IMR-90 (cell line): ENCODE measurements at regions not wholly inside any gene's neighbourhood (a gene's known extent, or its start where the extent isn't known, plus 50 kb on each side); places are given as distances from the start of the nearest gene placed in this dataset.

ENCODE experiments used
- ATAC-seq: fragments of 200-7000 bp; cut with Tn5 transposase; 2 replicates; pipeline ENCODE4 v1.9.1; 2020; ENCODE audit warnings: low read depth, mild to moderate bottlenecking, moderate library complexity
- BruUV-seq: library from RNA; stranded (reverse); fragments of 400-500 nt; replicated peaks from 2 replicates; lab custom pipeline; 2021; lab: Mats Ljungman, UMichigan
- CTCF ChIA-PET: fragments of 300-600 bp; formaldehyde crosslinking; extraction: SDS; loops from one replicate; lab custom pipeline; 2021; ENCODE audit warnings: antibody characterized with exemption; lab: Yijun Ruan, JAX
- POLR2A ChIA-PET: fragments of 300-600 bp; sonication (Branson Sonifier 250); formaldehyde crosslinking; loops from one replicate; lab custom pipeline; 2022; ENCODE audit warnings: antibody characterized with exemption; ENCODE audit not compliant: unreplicated experiment; lab: Charles Lee
- DNase-seq: peaks from one replicate; pipeline ENCODE4 v3.0.0; 2013
- H2AFZ ChIP-seq: replicated peaks from 2 replicates; pipeline ENCODE3; 2013; ENCODE audit warnings: low read length, mild to moderate bottlenecking; ENCODE audit not compliant: poor library complexity
- H2AK5ac ChIP-seq: 2 replicates; pipeline ENCODE4 v1.6.1; 2013; ENCODE audit warnings: low read depth, low read length, inconsistent platforms
- H2AK9ac ChIP-seq: replicated peaks from 2 replicates; pipeline ENCODE3; 2013; ENCODE audit warnings: mild to moderate bottlenecking, low read depth, low read length, moderate library complexity; ENCODE audit not compliant: poor library complexity
- H2BK120ac ChIP-seq: 2 replicates; pipeline ENCODE4 v1.6.1; 2013; ENCODE audit warnings: low read depth, low read length, inconsistent platforms
- H2BK15ac ChIP-seq: 3 replicates; pipeline ENCODE4 v1.6.1; 2013; ENCODE audit warnings: low read depth, low read length, inconsistent platforms
- H2BK20ac ChIP-seq: 2 replicates; pipeline ENCODE4 v1.6.1; 2013; ENCODE audit warnings: low read depth, mild to moderate bottlenecking, inconsistent platforms, low read length, moderate library complexity
- H2BK5ac ChIP-seq: 2 replicates; pipeline ENCODE4 v1.6.1; 2013; ENCODE audit warnings: mild to moderate bottlenecking, low read depth, low read length, inconsistent platforms; ENCODE audit not compliant: poor library complexity, severe bottlenecking
- H3K14ac ChIP-seq: replicated peaks from 2 replicates; pipeline ENCODE4 v1.6.1; 2013; ENCODE audit warnings: low read depth, low read length, inconsistent platforms
- H3K18ac ChIP-seq: 2 replicates; pipeline ENCODE4 v1.6.1; 2013; ENCODE audit warnings: low read depth, low read length, control low read depth
- H3K23ac ChIP-seq: 2 replicates; pipeline ENCODE4 v1.6.1; 2013; ENCODE audit warnings: low read depth, low read length, inconsistent platforms
- H3K27ac ChIP-seq: 2 replicates; pipeline ENCODE4 v1.5.1; 2013; ENCODE audit warnings: mild to moderate bottlenecking, control low read depth, low read length; ENCODE audit not compliant: insufficient read depth
- H3K27me3 ChIP-seq: 2 replicates; pipeline ENCODE4 v1.6.1; 2013; ENCODE audit warnings: low read length; ENCODE audit not compliant: control insufficient read depth, insufficient read depth
- H3K36me3 ChIP-seq: 2 replicates; pipeline ENCODE4 v1.6.1; 2013; ENCODE audit warnings: low read length, mixed read lengths; ENCODE audit not compliant: control insufficient read depth, insufficient read depth
- H3K4ac ChIP-seq: 2 replicates; pipeline ENCODE4 v1.6.1; 2013; ENCODE audit warnings: low read depth, low read length, inconsistent platforms
- H3K4me1 ChIP-seq: 2 replicates; pipeline ENCODE4 v1.6.1; 2013; ENCODE audit warnings: low read length, mixed read lengths; ENCODE audit not compliant: control insufficient read depth, insufficient read depth
- H3K4me2 ChIP-seq: 2 replicates; pipeline ENCODE4 v1.6.1; 2013; ENCODE audit warnings: low read depth, mild to moderate bottlenecking, control low read depth, low read length, moderate library complexity
- H3K4me3 ChIP-seq: 2 replicates; pipeline ENCODE4 v1.5.1; 2013; ENCODE audit warnings: low read depth, mild to moderate bottlenecking, control low read depth, low read length, moderate library complexity; ENCODE audit not compliant: insufficient read depth
- H3K56ac ChIP-seq: 2 replicates; pipeline ENCODE4 v1.6.1; 2013; ENCODE audit warnings: low read length, inconsistent platforms; ENCODE audit not compliant: insufficient read depth; ENCODE audit errors: extremely low read depth
- H3K79me1 ChIP-seq, 2 experiments: 2 replicates each; pipeline ENCODE4 v1.6.1; 2013; ENCODE audit warnings: low read length in 2 of 2, inconsistent platforms in 1 of 2, low read depth in 1 of 2
- H3K9ac ChIP-seq: 2 replicates; pipeline ENCODE4 v1.6.1; 2013; ENCODE audit warnings: low read depth, low read length, control low read depth
- H3K9me1 ChIP-seq: 2 replicates; pipeline ENCODE4 v1.6.1; 2013; ENCODE audit warnings: low read length, inconsistent platforms; ENCODE audit not compliant: insufficient read depth
- H3K9me3 ChIP-seq: 2 replicates; pipeline ENCODE4 v1.6.1; 2013; ENCODE audit warnings: low read length; ENCODE audit not compliant: control insufficient read depth, insufficient read depth
- H4K20me1 ChIP-seq: 2 replicates; pipeline ENCODE4 v1.6.1; 2013; ENCODE audit warnings: low read length, inconsistent platforms; ENCODE audit not compliant: insufficient read depth
- H4K5ac ChIP-seq: 2 replicates; pipeline ENCODE4 v1.6.1; 2013; ENCODE audit warnings: mild to moderate bottlenecking, low read depth, low read length, control low read depth
- H4K8ac ChIP-seq, 2 experiments: 2 replicates each; pipeline ENCODE4 v1.6.1; 2013; ENCODE audit warnings: low read depth in 2 of 2, low read length in 2 of 2, control low read depth in 1 of 2, inconsistent platforms in 1 of 2
- H4K91ac ChIP-seq: 2 replicates; pipeline ENCODE4 v1.6.1; 2013; ENCODE audit warnings: low read depth, low read length, inconsistent platforms; ENCODE audit not compliant: insufficient read depth
- FOS ChIP-seq: fragments of 150-350 bp; IDR thresholded peaks from 2 replicates; pipeline ENCODE4 v1.6.1; 2016; ENCODE audit warnings: low read depth, low read length
- MAFK ChIP-seq: IDR thresholded peaks from 2 replicates; pipeline ENCODE4 v1.6.1; 2012; ENCODE audit warnings: low read depth, low read length, improper control_type of control experiment
- MXI1 ChIP-seq: IDR thresholded peaks from 2 replicates; pipeline ENCODE4 v1.6.1; 2012; ENCODE audit warnings: low read depth, mild to moderate bottlenecking, low read length, moderate library complexity, borderline replicate concordance
- NFE2L2 ChIP-seq: fragments of 150-350 bp; IDR thresholded peaks from 2 replicates; pipeline ENCODE4 v1.6.1; 2016; ENCODE audit warnings: low read depth, mild to moderate bottlenecking, low read length
- RAD21 ChIP-seq: IDR thresholded peaks from 2 replicates; pipeline ENCODE4 v1.6.1; 2012; ENCODE audit warnings: low read length, improper control_type of control experiment
- RCOR1 ChIP-seq: IDR thresholded peaks from 2 replicates; pipeline ENCODE4 v1.6.1; 2012; ENCODE audit warnings: mild to moderate bottlenecking, low read length, improper control_type of control experiment; ENCODE audit not compliant: insufficient replicate concordance
- RFX5 ChIP-seq: IDR thresholded peaks from 2 replicates; pipeline ENCODE4 v1.8.0; 2012; ENCODE audit warnings: low read depth, mild to moderate bottlenecking, low read length, moderate library complexity
- WGBS, 2 experiments: methylation state at CpG; one replicate each; pipeline versions ENCODE4 v1.1.5 to v1.1.7; 2013; ENCODE audit warnings: missing lambda C conversion rate in 2 of 2; ENCODE audit not compliant: insufficient read length in 1 of 2; ENCODE audit errors: extremely low coverage in 2 of 2; 5-methylcytosine and 5-hydroxymethylcytosine counted together
- dilution Hi-C: fragments of 300-500 bp; cut with HindIII; formaldehyde crosslinking; loops from one replicate; pipeline ENCODE4 v1.14.3; 2018; ENCODE audit warnings: low sequenced_read_pairs; ENCODE audit not compliant: unreplicated experiment
- in situ Hi-C: fragments of 300-500 bp; cut with MboI; formaldehyde crosslinking; loops from 3 replicates; pipeline ENCODE4 v1.14.3; 2019; ENCODE audit warnings: low sequenced_read_pairs, inconsistent platforms, mixed read lengths
- intact Hi-C: fragments of 100-400 bp; cut with micrococcal nuclease; formaldehyde crosslinking; loops from 2 replicates; pipeline ENCODE4 v1.10.0; 2022
- TF ChIP-seq, protein P1 (sequence below): conservative IDR thresholded peaks from 2 replicates; pipeline ENCODE4 v1.5.1; 2012; ENCODE audit warnings: mild to moderate bottlenecking, low read depth, low read length, improper control_type of control experiment

DNA sequence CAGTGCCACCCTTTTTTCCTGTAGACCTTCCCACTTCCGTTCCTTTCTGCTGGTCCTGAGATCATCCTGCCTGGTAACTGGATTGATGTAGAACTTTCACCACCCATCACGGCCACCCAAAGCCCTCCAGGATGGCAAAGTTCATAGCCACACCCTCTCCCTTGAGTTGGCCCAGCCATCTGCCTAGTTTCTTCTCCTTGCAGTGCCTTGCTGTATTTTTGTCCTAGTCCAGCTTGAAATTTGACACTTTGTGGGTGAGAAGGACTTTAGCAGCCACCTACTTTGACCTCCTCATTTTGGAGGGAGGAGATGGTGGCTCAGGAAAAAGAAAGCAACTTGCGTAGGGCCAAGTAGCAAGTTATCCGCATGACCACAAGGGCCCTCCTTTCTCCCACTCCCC is 140.7 kb downstream of the BUB3 start:
- Histone ChIP-seq H2BK15ac (no peak overlapping the region), H2BK20ac (no peak overlapping the region), H2AK5ac (no peak overlapping the region), H3K27ac (no peak overlapping the region), H3K4me3 (no peak overlapping the region), H3K18ac (no peak overlapping the region), H3K27me3 (no peaks in the 10 kb centered on the region), H3K79me1 (no peaks in the 10 kb centered on the region), H3K9me3 (peaks cover 16% of the 10 kb centered on the region), H3K14ac (no peak overlapping the region), H2BK5ac (no peak overlapping the region), H3K36me3 (no peaks in the 10 kb centered on the region), H3K9ac (no peak overlapping the region), H3K4me2 (no peak overlapping the region), H4K20me1 (no peaks in the 10 kb centered on the region), H2AFZ (no peak overlapping the region), H3K9me1 (no peaks in the 10 kb centered on the region), H4K91ac (no peak overlapping the region), H2AK9ac (no peak overlapping the region), H2BK120ac (no peak overlapping the region), H3K4me1 (no peaks in the 10 kb centered on the region), H3K23ac (no peak overlapping the region), H4K8ac (no peak overlapping the region), H3K4ac (no peak overlapping the region), H4K5ac (no peak overlapping the region), H3K56ac (no peak overlapping the region)
- no CpG with 5 or more reads among the region's 4 CpGs for WGBS, 2 experiments
- POLR2A ChIA-PET = no interaction called here
- TF ChIP-seq NFE2L2 (no peak), RAD21 (no peak), MAFK (no peak), FOS (no peak), MXI1 (no peak), RFX5 (no peak), RCOR1 (no peak)
- TF ChIP-seq, protein P1, sequence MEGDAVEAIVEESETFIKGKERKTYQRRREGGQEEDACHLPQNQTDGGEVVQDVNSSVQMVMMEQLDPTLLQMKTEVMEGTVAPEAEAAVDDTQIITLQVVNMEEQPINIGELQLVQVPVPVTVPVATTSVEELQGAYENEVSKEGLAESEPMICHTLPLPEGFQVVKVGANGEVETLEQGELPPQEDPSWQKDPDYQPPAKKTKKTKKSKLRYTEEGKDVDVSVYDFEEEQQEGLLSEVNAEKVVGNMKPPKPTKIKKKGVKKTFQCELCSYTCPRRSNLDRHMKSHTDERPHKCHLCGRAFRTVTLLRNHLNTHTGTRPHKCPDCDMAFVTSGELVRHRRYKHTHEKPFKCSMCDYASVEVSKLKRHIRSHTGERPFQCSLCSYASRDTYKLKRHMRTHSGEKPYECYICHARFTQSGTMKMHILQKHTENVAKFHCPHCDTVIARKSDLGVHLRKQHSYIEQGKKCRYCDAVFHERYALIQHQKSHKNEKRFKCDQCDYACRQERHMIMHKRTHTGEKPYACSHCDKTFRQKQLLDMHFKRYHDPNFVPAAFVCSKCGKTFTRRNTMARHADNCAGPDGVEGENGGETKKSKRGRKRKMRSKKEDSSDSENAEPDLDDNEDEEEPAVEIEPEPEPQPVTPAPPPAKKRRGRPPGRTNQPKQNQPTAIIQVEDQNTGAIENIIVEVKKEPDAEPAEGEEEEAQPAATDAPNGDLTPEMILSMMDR = no peak
- dilution Hi-C loops = no loop called here
- no peak for DNase-seq
- no TSS peak for BruUV-seq
- CTCF ChIA-PET = no interaction called here
- in situ Hi-C loops = no loop called here
- intact Hi-C loops = no loop called here
- no peak for ATAC-seq
